HG02870 (cell line): ENCODE measurements at regions not wholly inside any gene's neighbourhood (a gene's known extent, or its start where the extent isn't known, plus 50 kb on each side); places are given as distances from the start of the nearest gene placed in this dataset.

Experiments
- ATAC-seq: cut with Tn5 transposase; IDR thresholded peaks from one replicate; pipeline ENCODE4 v1.9.1; 2021; ENCODE audit warnings: mild to moderate bottlenecking, moderate library complexity; ENCODE audit not compliant: unreplicated experiment

DNA sequence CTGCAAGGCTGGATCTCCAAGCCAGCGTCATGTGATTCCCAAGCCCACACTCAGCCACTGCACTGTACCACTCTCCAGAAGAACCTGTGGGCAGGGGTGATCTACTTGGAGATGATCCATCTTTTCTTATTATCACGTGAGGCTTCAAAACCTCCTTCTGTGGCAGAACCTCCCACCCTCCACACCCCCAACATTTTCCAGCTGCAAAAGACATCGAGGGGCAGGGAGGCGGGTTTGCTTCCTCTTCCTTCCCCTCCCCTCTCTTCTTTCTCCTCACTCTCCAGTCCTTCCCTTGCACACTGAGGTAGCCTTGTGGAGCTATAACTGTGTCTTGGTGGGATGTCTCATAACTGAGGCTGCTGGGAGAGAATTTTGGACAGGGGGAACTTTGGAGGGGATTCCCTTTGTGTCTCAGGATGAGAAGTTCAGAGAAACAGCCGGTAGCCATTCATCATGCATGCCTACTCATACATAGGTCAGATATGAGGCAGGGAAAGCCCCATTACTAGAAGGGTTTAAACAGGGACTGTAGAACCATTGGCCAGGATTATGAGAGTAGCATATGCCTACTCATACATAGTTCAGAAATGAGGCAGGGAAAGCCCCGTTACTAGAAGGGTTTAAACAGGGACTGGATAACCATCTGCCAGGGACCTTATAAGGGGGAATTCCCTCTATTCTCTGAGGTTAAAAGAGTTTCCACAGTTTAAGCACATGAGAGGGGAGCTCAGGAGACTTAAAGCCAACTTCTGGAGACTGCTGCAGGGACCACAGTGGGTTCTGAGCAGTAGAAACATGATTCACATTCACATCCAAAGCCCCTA lies 420.7 kb upstream of the CADM1 start:
- ATAC-seq, result peak; percentile 77

DNA sequence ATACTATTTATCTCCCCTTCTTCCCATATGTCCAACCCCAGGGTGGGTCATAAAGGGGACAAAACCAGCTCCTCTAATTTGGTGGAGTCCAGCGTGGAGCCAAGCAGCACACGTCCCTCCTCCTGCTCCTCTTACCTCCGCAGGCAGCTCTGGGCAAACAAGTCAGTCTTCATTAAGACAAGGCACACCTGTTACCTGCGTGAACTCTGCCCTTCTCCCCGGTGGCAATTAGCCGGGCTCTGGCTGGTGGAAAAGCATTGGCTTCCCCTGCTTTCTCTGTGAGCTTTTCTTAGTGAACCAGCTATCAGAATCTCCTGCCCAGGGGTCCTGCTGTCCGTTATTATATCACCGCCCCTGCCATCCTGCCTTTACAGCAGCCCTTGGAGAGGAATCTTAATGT lies 418.7 kb upstream of the CADM1 start:
- ATAC-seq, result no peak

DNA sequence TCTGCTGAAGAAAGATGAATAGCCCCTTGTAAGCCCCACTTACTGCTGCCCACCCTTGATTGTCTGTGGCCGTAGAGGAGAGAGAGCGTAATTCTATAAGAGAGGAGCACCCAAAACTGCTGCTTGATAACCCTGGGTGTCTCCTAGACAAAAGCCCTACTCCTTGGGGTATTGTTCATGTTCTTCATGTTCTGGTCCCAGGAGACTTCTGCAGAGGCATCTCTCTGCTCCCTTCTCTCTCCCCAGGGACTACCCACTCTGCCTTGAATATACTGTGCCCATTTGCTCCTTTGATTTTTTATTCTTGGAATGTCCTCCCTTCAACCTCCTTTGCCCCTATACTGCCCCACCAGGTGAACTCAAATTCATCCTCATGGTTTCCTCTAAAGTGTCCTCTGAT lies 417.8 kb upstream of the CADM1 start:
- no peak for ATAC-seq

DNA sequence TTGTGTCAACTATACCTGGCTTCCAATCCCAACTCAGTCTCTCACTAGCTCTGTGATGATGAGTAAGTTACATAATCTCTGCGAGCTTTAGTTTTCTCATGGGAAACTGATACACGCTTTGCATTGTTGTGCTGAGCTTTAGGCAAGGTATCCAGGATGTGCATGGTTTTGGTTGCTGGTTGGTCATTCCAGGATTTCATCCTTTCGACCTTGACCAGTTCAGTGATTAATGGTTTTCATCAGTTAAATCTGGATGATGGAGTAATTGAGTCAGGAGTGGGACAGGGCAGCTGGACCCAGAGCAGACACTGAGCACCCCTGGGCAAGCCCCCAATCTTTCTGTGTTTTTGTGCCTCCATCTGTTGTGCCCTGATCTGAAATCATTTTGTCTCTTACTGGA lies 417.3 kb upstream of the CADM1 start:
- no peak for ATAC-seq

DNA sequence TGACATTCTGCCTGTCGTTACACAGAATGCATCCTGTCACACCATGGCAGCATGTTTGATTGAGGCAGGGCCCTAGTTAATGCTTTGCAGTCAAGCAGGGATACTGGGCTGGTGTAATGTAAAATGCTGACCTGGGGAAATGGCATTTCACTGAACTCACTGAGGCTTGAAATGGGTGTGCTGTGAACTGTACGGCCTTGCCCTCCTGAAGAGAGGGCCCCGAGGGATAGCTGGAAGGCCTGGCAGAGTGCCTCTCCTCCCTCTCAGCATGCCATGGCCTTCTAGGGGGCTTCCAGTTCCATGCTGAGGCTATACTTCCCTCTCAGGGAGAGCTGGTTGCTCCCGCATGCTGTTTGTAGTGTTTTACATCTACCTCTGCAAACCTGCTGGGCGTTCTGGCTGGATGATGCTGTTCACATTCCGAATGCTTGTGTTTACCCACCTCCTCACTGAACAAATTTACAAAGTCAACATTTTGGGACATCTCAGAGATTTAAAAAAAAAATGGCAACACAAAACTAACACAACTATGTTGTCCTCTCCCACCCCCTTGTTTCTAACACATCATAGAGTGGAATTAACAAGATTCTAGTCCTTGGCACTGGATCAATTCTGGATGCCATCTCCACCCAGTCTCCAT lies 416.7 kb upstream of the CADM1 start:
- ATAC-seq, result no peak

DNA sequence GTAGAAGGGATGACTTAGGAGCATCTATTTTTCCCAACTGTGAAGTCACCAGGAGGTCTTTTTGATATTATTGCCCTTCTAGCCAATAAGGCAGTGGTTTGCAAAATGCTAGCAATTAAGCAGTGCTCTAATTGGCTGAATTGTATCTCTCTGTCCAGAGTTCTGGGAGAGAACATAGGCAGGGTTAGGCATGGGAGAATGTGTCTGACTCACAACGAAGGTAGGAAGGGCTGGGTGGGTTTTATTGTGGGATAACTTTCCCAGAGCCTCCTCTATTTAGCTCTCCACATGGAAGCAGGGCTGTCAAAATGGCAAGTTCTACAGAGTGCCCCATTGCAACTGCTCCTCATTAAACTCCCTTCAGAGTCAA lies 415.9 kb upstream of the CADM1 start:
- peak; percentile 10 for ATAC-seq

DNA sequence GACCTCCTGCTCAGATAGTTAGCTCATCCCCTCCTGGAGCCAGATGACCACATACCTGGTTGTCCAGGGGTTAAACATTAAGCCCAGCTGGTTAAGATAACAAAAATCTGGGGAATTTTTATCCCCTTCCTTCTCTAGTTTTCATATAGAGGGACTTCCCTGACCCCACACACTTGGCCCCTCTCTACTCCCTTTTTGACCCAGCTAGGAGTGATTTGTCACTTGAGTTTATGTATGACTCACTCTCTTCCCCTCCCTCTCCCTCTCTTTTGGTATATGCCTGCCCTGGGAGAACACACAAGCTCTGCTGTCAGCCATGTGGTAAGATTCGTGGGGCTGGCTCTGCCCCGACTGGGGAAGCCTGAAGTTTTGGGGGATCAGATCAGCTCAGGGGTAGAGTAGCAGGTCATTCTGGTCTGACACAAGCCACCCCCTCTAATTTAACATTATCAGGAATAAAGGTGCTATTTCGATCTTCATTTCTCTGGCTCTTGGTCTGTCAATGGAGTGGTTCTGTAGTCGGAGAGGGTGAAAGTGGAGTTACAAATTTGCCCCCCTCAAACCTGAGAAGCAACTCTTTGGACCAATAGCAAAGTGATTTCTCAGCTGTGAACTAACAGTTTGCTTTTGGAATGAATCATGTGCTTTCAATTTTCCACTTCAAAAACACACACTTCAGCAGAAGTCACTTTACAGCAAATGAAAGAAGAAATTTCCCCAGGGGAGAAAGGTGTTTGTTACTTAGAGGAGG lies 415.3 kb upstream of the CADM1 start:
- peak; percentile 68 for ATAC-seq

DNA sequence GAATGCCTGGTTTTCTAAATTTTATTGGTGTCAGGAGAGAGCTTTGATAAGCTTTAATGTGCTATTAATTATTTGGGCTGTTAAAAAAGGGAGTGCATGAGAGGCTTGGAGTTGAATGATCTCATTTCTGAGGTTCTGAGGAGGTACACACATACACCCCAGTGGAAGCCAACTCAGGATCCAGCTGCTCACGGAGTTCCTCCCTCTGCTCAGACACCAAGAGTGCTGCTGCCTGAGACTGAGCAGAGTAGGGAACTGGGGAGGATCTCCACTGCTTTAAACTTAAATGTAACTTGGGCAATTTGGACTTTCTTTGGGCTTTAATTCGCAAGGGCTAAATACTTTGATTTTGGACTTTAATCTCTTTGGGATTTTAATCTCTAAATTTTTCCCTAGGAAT lies 414.4 kb upstream of the CADM1 start:
- ATAC-seq, result no peak

DNA sequence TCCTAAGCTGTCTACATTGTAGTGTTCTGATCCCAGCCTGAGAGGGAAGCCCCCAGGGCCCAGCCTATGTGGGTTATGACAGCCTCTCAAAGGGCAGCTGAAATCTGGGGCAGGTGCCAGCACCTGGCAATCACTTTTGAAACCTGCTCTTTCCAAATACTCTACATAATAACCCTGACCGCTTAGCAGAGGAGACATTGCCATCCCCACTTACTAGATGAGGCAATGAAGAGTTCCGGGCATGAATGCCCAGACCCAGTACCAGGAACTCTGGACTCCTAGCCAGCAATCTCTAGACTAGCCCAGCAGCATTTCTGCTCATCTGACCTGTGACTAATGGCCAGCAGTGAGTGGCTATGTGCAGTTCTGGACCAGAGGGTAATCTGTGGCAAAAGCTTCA lies 412.4 kb upstream of the CADM1 start:
- no peak for ATAC-seq

DNA sequence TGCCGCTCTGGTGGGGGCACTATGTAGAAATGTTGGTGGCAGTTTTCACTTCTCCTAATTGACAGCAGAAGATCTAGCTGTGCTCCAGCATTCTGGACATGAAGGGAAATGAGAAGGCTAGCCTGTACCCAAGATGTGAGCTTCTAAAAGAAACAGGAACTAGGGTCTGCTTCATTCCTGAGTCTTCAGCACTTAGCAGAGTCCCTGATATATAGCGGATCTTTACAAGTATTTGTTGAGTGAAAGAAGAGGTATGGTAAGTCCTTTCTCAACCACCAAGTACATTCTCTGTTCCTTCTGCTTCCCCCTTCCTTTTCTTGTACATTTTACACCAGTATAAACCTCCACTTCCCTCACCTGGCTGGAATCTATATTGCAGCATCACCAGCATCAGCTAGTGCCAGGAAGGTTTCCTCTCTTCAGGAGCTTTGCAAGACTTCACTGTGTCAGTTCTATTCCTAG lies 408.3 kb upstream of the CADM1 start:
- ATAC-seq, result peak; percentile 60

DNA sequence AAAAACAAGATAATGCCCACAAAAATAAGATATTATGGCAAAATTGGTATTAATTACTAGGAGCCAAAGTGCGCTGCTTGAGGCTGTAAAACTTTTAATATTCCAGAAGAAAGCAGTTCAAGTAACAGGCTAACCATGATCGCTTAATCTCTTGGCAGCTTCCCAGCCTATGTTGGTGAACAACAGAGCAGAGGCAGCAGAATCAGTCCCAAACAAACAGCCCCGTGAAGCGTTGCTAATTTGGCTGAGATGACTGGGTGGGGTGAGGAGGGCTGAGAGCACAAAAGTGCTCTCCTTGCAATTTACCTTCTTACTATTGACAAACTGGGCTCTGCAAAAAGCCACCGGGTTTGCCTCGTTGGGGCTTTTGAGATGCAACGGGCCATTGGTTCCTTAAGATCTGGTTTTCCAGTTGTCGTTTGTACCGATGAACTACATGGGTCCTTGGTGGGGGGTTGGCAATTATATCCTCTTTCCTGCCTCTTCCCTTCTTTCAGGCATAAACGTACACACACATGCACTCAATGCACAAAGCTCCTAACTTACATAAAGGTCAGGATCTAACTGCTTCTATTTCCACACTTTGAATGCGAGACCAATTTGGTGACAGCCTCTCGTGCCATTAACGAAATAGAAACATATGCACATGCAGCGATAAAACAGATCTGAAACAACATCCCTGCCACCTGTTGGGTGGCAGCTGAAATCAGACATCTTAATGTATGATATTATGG lies 407.6 kb upstream of the CADM1 start:
- peak; percentile 20 for ATAC-seq

DNA sequence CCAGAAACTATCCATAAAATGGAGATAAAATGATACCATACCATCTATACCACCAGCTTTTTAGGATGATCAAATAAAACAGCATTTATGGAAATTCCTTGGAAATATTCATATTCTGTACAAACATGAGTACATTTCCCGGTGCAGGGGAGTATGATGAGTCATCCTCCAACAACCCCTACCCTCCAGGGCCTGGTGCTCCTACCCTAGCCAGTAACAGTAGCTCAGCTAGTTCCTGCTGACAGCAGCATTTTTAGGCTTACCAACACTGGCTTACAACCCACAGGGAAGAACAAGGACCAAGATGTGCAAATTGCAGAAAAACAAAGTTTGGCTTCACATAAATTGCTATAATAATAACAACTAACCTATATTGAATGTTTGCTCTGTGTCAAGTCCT lies 406.2 kb upstream of the CADM1 start:
- no peak for ATAC-seq

DNA sequence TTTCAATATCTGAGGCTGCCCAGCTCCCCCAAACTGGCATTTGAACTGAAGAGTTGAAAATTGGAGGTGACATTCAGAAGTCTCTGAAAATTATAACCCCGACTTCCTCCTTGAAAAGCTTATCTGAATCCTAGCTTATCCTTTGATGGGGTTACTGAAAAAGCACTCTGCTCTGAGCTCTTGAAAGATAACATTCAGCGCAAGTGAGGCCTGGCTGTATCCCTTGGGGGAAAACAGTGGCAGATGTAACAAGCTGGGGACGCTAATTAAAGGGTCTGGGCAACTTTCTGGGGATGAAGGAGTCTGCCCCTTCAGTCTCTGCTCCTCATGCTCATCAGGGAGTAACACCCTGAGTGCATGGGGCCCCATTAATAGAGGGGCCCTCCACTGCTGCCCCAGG lies 402.0 kb upstream of the CADM1 start:
- ATAC-seq, result no peak

DNA sequence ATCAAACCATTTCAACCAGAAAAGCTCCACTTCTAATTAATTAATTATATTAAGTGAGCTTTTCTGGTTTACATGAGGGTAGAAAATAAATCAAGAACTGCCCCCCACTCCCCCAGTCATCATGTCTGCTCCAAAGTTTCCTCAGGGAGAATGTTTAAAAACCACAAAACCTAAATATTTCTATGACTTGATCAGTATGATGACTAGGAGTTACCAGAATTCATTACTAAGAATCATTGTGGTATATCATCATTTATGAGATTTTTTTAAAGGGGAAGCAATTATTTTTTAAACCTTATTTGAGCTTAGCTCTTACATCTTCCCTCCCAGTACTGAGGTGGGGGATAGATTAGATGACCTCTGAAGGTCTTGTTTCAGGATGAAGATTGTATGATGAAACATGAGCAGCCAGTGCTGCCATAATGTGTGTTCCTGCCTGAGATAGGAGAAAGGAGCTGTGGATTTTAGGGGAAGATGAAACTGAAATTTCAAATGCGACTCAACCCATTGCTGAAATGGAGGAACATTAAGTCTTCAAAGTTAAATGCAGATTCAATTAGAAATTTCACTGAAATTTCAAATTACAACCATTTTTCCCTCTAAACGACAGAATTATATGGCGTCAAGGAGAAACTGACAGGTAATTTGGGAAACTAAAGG lies 401.3 kb upstream of the CADM1 start:
- ATAC-seq, result no peak

DNA sequence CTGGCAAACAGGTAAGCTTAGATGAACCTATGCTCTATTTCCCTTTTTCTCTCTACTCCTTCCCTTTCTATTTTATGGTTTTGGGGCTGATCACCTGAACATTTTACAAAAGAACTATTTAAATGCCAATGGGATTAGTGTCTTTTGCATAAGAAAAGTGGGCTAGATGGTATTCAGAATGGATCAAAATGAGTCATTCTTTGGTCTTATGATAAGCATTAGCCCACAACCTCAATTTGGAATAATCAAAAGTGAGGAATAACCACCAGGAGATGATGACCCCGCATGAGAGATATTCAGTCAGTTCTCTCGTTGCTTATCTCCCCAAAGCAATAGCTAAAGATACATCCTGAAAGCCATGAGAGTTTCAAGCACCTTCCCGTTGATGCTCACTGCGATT lies 399.0 kb upstream of the CADM1 start:
- ATAC-seq, result no peak

DNA sequence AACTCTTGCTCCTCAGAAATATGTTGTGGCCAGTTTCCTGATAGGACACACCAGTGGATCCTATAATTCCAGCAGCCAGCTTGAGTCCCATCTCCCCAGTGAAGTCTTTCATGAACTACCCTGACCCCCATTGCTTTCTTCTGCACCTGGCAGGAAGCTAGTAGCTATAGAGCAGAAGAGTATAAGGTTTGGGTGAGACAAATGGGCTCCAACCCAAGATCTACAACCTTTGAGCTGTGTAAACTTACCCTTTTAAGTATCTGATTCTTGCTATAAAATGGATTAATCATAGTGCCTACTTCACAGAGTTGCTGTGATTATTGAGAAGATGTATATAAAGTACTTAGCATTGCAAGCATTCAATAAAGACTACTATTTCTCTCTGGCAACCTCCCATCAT lies 396.9 kb upstream of the CADM1 start:
- no peak for ATAC-seq

DNA sequence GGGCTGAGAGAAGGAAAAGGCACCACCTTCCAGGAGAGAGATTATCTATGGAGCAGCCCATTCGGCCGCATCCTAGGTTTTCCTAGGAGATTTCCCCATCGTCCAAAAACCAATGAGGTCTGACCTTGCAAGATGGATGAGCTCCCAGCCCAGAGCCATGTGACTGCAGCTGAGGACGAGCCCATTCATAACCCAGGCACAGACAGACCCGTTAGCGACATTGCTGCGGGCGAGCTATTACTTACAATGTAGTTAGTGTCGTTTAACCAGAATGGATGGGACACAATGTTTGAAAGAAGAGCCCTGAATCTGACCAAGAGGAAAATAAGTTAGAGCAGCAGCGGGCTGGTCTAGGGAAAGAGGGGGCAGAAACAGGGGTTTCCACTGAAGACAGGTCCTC lies 395.9 kb upstream of the CADM1 start:
- no peak for ATAC-seq

DNA sequence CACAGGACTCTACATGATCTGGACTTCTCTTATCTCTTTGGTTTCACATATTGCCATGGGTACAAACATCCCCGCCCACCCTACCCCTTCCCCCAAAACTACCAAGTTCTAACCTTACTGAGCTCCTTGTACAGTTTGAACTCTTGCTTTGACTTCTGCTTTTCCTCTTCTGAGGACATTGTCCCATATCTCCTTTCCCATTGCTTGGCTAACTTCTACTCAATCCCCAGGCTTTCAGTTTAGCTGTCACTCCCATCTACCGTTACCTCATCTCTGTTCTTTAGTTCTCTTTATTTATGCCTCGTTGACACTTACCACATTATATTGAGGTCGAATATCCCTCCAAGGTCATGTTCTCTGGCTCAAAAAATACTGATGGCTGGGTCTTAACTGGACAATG lies 393.5 kb upstream of the CADM1 start:
- ATAC-seq, result no peak

DNA sequence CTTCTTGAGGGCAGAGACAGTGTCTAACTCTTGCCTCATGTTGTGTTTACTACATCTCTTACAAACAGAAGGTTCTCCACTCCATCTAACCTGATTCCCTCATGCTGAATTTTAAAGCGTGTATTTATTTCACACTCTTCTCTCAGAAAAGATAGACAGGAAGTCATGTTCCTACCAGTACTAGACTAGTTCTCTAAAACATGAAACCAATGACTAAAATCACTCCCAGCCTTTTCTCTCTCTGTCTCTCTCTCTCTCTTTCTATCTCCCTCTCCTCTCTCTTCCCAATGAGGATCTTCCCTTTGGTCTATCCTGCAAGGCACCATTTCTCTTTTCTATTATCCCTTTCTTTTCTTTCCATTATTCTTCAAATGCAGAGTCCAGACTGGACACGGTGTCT lies 391.9 kb upstream of the CADM1 start:
- no peak for ATAC-seq

DNA sequence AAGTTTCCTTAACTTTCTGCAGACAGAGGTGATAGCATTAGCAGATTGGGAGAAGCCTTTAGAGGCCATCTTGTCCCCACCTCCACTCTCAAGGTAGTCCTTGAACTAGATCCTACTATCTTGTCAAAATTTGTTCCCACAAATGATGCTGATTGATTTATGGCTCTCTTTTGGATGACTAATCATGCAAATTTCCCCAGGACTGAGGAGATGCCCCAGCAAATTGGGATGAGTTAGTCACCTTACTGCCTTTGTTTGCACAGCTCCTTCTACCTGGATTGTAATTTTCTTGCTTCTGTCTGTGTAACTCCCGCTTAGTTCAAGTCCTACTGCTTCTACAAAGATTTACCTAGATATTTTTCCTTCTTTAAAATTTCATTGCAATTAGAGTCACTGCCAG lies 391.4 kb upstream of the CADM1 start:
- ATAC-seq, result no peak

DNA sequence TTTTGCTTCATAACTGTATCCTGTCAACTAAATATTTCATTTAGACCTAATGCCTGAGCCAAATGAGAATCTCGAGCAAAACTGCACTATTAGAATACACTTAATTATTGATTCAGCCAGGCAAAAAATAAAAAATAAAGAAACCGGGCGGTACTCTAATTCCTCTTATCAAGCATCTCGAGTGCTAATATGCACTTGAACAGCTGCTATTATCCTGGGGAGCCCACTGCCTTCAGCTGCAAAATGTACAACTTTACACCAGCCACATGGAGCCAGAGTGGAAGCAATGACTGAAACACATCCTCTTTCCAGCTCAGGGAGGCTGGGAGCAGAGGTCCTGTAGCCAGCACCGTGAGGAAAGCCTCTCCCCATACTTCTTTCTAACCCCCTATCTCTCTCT lies 390.0 kb upstream of the CADM1 start:
- no peak for ATAC-seq
